ENCODE measurements at regions not wholly inside any gene's neighbourhood (a gene's known extent, or its start where the extent isn't known, plus 50 kb on each side); places are given as distances from the start of the nearest gene placed in this dataset.

DNA sequence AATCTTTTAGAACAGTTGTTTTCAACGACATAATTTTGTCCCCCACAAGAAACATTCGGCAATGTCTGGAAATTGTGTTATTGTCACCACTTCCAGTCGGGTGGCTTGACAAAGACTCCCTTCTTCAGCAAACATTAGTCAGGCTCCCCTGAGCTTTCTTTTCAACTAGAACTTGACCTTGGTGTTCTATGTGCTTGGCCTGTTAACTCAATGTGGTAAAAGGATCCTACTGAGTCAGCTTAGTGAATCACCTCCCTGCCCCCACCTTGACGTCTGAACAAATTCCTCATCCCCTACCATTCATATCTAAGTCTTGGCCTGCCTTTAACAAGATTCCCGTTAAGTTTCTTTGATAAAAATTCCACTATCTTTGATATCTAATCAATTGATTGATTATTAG, 465.0 kb upstream of the ROBO1 start:
- CTCF ChIA-PET, result no interaction called here
- H3K27ac Mint-ChIP-seq, result no peak overlapping the region
- peaks cover 10% of the 10 kb centered on the region for H3K9me3 Mint-ChIP-seq
- no peaks in the 10 kb centered on the region for H3K36me3 Mint-ChIP-seq
- H3K4me3 Mint-ChIP-seq, result no peak overlapping the region
- H3K4me1 Mint-ChIP-seq, result no peaks in the 10 kb centered on the region
- DNase-seq, result no peak
- no peaks in the 10 kb centered on the region for H3K27me3 Mint-ChIP-seq

DNA sequence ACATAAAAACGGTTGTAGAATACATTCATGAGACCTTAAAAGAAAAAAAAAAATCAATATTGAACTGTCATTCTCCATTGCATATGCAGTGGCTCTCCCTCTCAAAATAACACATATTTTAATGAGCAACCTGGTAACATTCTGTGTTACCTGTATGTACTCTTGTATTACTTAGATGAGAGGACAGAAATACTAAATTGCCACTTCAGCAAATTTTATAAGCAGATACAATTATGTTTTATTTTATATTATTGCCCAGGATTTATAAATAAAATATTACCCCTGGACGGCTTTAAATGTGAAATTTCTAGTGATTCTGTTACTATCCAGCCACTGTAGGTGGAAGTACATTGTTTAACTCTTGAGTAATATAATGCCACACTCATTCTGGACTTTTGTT, 463.2 kb upstream of the ROBO1 start:
- H3K36me3 Mint-ChIP-seq, result no peaks in the 10 kb centered on the region
- no peak for DNase-seq
- no peaks in the 10 kb centered on the region for H3K4me1 Mint-ChIP-seq
- CTCF ChIA-PET, result no interaction called here
- H3K9me3 Mint-ChIP-seq, result peaks cover 9% of the 10 kb centered on the region
- no peak overlapping the region for H3K27ac Mint-ChIP-seq
- no peaks in the 10 kb centered on the region for H3K27me3 Mint-ChIP-seq
- H3K4me3 Mint-ChIP-seq, result no peak overlapping the region

DNA sequence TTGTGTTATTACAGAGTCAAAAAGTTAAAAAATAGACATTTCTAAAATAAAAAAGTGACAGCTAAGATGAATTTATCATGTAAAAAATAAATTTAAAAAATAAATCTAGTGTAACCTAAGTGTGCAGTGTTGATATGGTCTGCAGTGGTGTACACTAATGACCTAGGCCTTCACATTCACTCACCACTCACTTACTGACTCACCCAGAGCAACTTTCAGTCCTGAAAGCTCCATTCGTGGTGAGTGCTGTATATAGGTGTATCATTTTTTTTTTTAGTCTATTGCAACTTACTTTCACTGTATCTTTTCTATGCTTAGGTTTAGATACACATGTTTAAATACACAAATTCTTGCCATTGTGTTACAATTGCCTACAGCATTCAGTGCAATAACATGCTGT, 459.4 kb upstream of the ROBO1 start:
- H3K9me3 Mint-ChIP-seq, result peaks cover 9% of the 10 kb centered on the region
- H3K36me3 Mint-ChIP-seq, result no peaks in the 10 kb centered on the region
- H3K4me1 Mint-ChIP-seq, result no peaks in the 10 kb centered on the region
- CTCF ChIA-PET, result interaction anchor here (0.7 kb wide), 1 partner anchor 689 kb away, joined by 3 read pairs; no protein-coding TSS in a partner anchor
- no peak overlapping the region for H3K27ac Mint-ChIP-seq
- no peaks in the 10 kb centered on the region for H3K27me3 Mint-ChIP-seq
- H3K4me3 Mint-ChIP-seq, result no peak overlapping the region
- no peak for DNase-seq

DNA sequence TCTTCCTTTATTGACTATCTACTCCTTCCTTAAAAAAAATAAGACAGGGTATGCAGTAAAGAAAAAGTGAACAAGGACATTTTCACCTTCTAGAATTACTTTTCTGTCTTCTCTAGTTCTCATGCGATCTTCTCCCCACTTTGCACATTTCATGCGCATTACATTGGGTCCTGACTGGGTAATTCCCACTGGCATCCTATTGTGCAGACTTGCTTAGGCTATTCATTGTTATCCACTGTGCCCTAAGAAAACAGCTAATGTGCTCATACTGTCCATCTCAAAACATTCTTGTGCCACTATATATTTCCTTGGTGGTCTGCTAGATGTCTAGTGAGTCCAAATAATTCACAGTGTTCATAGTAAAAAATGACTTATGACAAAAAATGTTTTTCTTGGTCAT, 447.4 kb upstream of the ROBO1 start:
- no peaks in the 10 kb centered on the region for H3K27me3 Mint-ChIP-seq
- no peak for DNase-seq
- H3K27ac Mint-ChIP-seq, result no peak overlapping the region
- no peak overlapping the region for H3K4me3 Mint-ChIP-seq
- no peaks in the 10 kb centered on the region for H3K4me1 Mint-ChIP-seq
- peaks cover 9% of the 10 kb centered on the region for H3K9me3 Mint-ChIP-seq
- CTCF ChIA-PET, result no interaction called here
- H3K36me3 Mint-ChIP-seq, result no peaks in the 10 kb centered on the region

DNA sequence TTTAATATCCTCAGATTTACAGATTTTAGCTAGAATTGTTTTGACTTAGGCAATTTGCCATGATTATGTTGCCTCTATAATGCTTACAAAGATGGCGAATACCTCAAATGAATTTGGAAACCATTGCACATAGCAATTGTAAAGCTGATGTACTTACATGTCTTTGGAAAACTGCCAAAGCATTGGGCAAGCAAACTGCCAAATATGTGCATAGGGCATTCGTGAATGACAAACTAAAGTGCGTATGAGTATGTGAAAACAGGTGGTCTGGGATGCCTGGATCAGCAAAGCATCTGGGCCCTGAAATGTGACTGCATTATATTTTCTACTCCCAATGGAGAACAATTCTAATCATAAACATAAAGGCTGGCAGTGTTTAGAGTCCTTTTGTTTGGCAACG, 445.3 kb upstream of the ROBO1 start:
- H3K27ac Mint-ChIP-seq, result no peak overlapping the region
- peaks cover 13% of the 10 kb centered on the region for H3K9me3 Mint-ChIP-seq
- no peaks in the 10 kb centered on the region for H3K4me1 Mint-ChIP-seq
- no peak for DNase-seq
- no peak overlapping the region for H3K4me3 Mint-ChIP-seq
- no peaks in the 10 kb centered on the region for H3K27me3 Mint-ChIP-seq
- CTCF ChIA-PET, result no interaction called here
- H3K36me3 Mint-ChIP-seq, result no peaks in the 10 kb centered on the region

DNA sequence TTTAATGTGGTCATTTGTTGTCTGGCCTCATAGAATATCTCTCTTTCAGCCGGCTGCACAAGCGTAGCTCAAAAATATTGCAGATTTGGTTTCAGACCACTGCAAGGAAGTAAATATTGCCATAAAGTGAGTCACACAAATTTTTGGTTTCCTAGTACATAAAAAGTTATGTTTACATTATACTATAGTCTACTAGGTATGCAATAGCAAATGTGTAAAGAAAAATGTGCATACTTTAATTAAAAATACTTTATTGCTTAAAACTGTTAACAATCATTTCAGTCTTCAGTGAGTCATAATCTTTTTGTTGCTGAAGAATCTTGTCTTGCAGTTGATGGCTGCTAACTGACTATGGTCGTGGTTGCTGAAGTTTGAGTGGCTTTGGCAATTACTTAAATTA, 425.1 kb upstream of the ROBO1 start:
- H3K9me3 Mint-ChIP-seq, result peaks cover 12% of the 10 kb centered on the region
- no peaks in the 10 kb centered on the region for H3K4me1 Mint-ChIP-seq
- no peaks in the 10 kb centered on the region for H3K36me3 Mint-ChIP-seq
- H3K27me3 Mint-ChIP-seq, result no peaks in the 10 kb centered on the region
- no peak for DNase-seq
- CTCF ChIA-PET, result no interaction called here
- H3K27ac Mint-ChIP-seq, result no peak overlapping the region
- H3K4me3 Mint-ChIP-seq, result no peak overlapping the region

DNA sequence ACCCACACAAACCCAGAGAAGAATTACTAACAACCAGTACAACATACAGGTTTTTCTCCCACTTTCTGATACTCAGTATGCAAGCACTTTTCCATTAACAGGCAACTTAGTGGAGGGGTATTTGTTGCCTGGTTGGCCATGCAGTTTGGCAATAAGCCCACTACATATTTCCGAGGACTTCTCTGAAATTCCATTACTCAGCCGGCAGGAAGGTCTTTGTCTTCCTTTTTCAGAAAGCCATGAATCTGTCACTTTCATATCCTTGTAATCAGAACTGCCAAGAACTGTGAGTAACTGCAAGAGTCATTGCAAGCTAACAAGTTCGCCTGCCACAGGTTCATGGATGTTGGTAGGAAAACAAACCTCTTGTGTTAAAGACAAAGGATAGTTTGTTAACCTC, 422.3 kb upstream of the ROBO1 start:
- Mint-ChIP-seq H3K4me3 (no peak overlapping the region), H3K27ac (no peak overlapping the region), H3K4me1 (no peaks in the 10 kb centered on the region), H3K36me3 (no peaks in the 10 kb centered on the region), H3K27me3 (no peaks in the 10 kb centered on the region), H3K9me3 (peaks cover 10% of the 10 kb centered on the region)
- CTCF ChIA-PET, result no interaction called here
- no peak for DNase-seq

DNA sequence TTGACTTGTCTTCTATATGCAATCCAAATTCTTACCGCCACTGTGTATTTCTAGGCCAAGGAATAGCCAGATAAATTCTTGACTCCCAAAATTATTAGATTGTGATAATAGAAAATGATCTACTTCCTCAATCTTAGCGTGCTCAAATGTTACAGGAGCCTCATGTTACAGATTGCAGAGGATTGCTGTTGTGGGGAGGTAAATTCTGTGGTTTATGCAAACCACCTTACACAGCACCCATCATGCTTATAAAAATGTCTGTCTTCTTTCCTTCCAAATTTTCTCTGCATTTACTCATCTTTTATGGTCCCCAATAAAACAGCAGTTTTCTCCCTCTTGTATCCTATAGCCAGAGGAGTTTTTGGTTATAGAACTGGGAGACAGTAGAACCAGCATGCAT, 420.2 kb upstream of the ROBO1 start:
- Mint-ChIP-seq H3K27me3 (no peaks in the 10 kb centered on the region), H3K36me3 (no peaks in the 10 kb centered on the region), H3K9me3 (peaks cover 11% of the 10 kb centered on the region), H3K4me3 (no peak overlapping the region), H3K4me1 (no peaks in the 10 kb centered on the region), H3K27ac (no peak overlapping the region)
- CTCF ChIA-PET, result no interaction called here
- no peak for DNase-seq

DNA sequence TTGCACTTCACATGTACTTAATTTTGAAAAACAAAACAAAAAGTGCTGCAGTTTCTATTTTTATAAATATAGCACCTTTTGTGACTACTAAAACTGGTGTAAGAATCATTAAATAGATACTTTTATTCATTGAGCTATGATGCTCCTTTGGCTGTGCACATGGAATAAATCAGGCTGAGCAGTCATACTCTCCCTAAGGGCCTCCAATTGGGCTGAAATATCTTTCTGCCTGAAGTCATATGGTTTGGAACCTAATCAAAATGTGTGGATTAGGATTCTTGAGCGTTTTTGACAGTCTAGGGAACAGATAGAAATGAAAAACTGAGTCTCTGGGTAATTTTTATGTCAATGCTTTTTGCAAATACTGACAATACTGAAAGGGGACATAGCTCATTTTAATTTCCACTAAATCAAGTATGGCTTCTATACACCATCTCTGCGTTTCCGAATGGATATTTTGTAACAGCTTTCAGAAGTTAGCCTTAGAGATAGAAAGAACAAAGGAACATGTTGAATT, 392.2 kb upstream of the ROBO1 start:
- Mint-ChIP-seq H3K27ac (no peak overlapping the region), H3K27me3 (no peaks in the 10 kb centered on the region), H3K9me3 (peaks cover 2% of the 10 kb centered on the region), H3K4me1 (no peaks in the 10 kb centered on the region), H3K4me3 (no peak overlapping the region), H3K36me3 (no peaks in the 10 kb centered on the region)
- no peak for DNase-seq
- CTCF ChIA-PET, result no interaction called here

DNA sequence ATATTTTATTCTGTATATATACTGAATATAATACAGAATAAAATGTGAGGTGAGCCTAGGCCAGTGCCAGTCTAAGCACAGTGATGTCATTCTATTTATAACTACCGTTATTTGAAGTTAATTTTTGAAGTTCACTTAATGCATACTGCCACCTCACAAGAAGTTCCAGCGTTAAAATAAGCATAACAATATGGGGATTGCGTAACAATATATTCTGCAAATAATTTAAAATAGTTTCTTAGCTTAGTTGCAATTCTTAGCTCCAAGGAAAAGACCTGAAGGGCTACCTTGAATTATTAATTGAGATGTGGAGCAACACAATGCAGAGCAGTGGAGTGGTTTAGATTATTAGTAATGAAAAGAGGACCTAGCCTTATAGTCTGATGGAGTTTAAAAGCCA, 390.5 kb upstream of the ROBO1 start:
- Mint-ChIP-seq H3K4me3 (no peak overlapping the region), H3K27ac (no peak overlapping the region), H3K36me3 (no peaks in the 10 kb centered on the region), H3K9me3 (peaks cover 7% of the 10 kb centered on the region), H3K27me3 (no peaks in the 10 kb centered on the region), H3K4me1 (no peaks in the 10 kb centered on the region)
- no peak for DNase-seq
- CTCF ChIA-PET, result no interaction called here

DNA sequence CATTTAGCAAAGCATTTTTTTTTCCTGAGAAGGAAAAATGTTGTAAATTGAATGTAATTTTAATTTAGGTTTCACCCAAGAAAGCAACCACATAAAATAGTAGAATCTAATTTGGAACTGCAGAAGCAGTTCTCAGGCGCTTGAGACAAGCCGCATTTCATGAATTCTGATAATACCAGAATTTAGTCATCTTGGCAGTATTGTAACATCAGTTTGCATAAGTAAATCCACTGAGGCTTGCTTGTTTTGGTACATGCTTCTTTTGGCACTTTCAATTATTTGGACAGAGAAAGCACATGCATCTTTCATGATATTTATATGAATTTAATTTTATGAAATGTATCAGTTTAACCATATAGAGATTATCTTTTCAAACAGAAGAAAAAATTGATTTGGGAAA, 389.7 kb upstream of the ROBO1 start:
- Mint-ChIP-seq H3K4me1 (no peaks in the 10 kb centered on the region), H3K9me3 (peaks cover 12% of the 10 kb centered on the region), H3K36me3 (no peaks in the 10 kb centered on the region), H3K4me3 (no peak overlapping the region), H3K27me3 (no peaks in the 10 kb centered on the region), H3K27ac (no peak overlapping the region)
- no peak for DNase-seq
- CTCF ChIA-PET, result no interaction called here

DNA sequence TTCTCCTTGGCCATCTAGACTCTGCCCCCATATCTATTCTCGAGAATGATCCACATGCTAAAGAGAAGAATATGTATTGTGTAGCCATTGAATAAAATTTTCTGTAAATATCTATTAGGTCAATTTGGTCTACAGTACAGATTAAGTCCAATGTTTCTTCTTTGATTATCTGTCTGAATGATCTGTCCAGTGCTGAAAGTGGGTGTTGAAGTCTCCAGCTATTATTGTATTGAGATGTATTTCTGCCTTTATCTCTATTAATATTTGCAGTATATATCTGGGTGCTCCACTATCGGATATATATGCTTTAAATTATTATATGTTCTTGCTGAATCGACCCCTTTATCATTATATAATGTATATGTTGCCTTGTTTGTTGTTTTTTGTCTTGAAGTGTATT, 384.9 kb upstream of the ROBO1 start:
- no peaks in the 10 kb centered on the region for H3K4me1 Mint-ChIP-seq
- DNase-seq, result no peak
- no peak overlapping the region for H3K27ac Mint-ChIP-seq
- H3K27me3 Mint-ChIP-seq, result no peaks in the 10 kb centered on the region
- no peak overlapping the region for H3K4me3 Mint-ChIP-seq
- H3K36me3 Mint-ChIP-seq, result no peaks in the 10 kb centered on the region
- peaks cover 33% of the 10 kb centered on the region for H3K9me3 Mint-ChIP-seq
- CTCF ChIA-PET, result no interaction called here

DNA sequence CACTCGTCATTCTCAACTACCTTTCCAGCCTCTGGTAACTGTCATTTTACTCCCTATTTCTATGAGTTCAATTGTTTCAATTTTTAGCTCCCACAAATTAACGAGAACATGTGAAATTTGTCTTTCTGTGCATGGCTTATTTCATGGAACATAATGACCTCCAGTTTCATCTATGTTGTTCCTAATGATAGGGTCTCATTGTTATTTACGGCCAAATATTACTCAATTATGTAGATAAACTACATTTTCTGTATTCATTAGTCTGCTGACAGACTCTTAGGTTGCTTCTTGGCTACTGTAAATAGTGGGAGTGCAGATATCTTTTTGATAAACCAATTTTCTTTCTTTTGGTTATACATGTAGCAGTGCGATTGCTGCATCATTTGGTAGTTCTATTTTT, 374.9 kb upstream of the ROBO1 start:
- Mint-ChIP-seq H3K4me3 (no peak overlapping the region), H3K9me3 (peaks cover 24% of the 10 kb centered on the region), H3K4me1 (no peaks in the 10 kb centered on the region), H3K27me3 (no peaks in the 10 kb centered on the region), H3K36me3 (no peaks in the 10 kb centered on the region), H3K27ac (no peak overlapping the region)
- CTCF ChIA-PET, result no interaction called here
- DNase-seq, result no peak

DNA sequence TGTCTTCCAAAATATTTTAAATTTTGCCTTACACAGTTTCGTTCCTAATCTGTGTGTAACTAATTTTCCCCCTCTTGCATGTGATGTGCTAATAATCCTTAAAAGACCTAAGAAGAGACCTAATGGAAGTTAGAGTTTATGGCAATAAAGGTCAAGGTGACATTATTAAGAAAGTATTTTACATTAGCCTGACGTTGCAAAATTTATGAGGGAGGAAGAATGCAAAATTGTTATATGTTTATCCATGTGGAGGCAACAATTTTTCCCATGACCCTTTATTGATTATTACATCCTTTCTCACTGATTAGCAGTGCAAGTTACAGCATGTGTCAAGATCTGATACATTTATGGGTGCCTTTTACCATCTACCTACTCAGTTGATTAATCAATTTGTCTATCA, 373.8 kb upstream of the ROBO1 start:
- H3K4me3 Mint-ChIP-seq, result no peak overlapping the region
- H3K36me3 Mint-ChIP-seq, result no peaks in the 10 kb centered on the region
- H3K27ac Mint-ChIP-seq, result no peak overlapping the region
- H3K4me1 Mint-ChIP-seq, result no peaks in the 10 kb centered on the region
- DNase-seq, result no peak
- peaks cover 32% of the 10 kb centered on the region for H3K9me3 Mint-ChIP-seq
- no peaks in the 10 kb centered on the region for H3K27me3 Mint-ChIP-seq
- CTCF ChIA-PET, result no interaction called here

DNA sequence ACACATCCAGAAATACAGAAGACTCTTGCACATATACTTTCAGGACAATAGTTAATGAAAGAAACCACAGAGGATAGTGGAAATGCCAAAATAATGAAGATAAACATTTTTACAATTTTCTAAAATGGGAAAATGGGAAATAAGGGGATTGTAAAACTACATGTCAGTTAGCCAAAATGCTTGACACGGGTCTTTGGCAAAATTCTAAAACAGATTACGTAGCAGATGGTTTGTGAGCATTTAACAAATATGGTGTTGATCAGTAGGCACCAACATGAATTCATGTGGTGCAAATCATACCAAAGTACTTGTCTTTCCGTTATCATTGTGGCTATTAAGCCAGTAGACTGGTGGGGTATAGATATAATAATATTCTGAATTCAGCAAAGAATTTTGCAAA, 348.5 kb upstream of the ROBO1 start:
- H3K27ac Mint-ChIP-seq, result no peak overlapping the region
- no peak for DNase-seq
- CTCF ChIA-PET, result no interaction called here

DNA sequence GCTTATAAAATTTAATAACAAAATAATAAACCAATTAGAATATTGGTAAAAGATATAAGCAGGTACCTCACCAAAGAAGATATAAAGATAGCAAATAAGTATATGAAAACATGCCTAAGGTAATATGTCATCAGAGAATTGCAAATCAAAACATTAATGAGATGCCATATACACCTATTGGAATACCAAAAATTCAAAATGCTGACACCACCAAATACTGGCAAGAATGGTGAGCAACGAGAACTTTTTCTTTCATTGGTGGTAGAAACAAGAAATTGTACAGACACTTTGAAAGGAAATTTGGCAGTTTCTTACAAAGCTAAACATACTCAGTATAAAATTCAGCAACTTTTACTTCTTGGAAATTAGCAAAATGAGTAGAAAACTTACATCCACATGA, 346.9 kb upstream of the ROBO1 start:
- CTCF ChIA-PET, result no interaction called here
- H3K27ac Mint-ChIP-seq, result no peak overlapping the region
- no peaks in the 10 kb centered on the region for H3K4me1 Mint-ChIP-seq
- DNase-seq, result no peak
- H3K4me3 Mint-ChIP-seq, result no peak overlapping the region
- H3K9me3 Mint-ChIP-seq, result peaks cover 7% of the 10 kb centered on the region
- no peaks in the 10 kb centered on the region for H3K36me3 Mint-ChIP-seq
- no peaks in the 10 kb centered on the region for H3K27me3 Mint-ChIP-seq

More for the DNA sequence above, 348.5 kb upstream of the ROBO1 start:
- Mint-ChIP-seq H3K4me3 (no peak overlapping the region), H3K36me3 (no peaks in the 10 kb centered on the region), H3K4me1 (no peaks in the 10 kb centered on the region), H3K27me3 (no peaks in the 10 kb centered on the region), H3K9me3 (peaks cover 7% of the 10 kb centered on the region)

Data from activated naive CD4-positive, alpha-beta T cell treated with anti-CD3 and anti-CD28 coated beads, Interleukin-2, amount 10 ng/mL, durations not matched to agents 7 days and 5 days (primary cell).